WTC11 (cell line): ENCODE measurements at regions not wholly inside any gene's neighbourhood (a gene's known extent, or its start where the extent isn't known, plus 50 kb on each side); places are given as distances from the start of the nearest gene placed in this dataset.

Experiments
- ATAC-seq: fragments of 200-7000 bp; cut with Tn5 transposase; 2 replicates; pipeline ENCODE4 v1.10.0; 2021; ENCODE audit warnings: mild to moderate bottlenecking, moderate library complexity
- CTCF ChIA-PET: fragments of 300-600 bp; sonication (Branson Sonifier 250); formaldehyde crosslinking; loops from one replicate; lab custom pipeline; 2021; ENCODE audit warnings: antibody characterized with exemption; lab: Charles Lee
- POLR2A ChIA-PET: fragments of 350-600 bp; sonication (Branson Sonifier 250); formaldehyde crosslinking; loops from one replicate; lab custom pipeline; 2021; ENCODE audit warnings: antibody characterized with exemption; lab: Charles Lee
- DNase-seq: peaks from one replicate; pipeline ENCODE4 v3.0.0; 2021; ENCODE audit warnings: low spot score
- H3K27ac Mint-ChIP-seq: 2 replicates; pipeline ENCODE4 v1.8.0; 2021; ENCODE audit warnings: mixed read lengths
- H3K27me3 Mint-ChIP-seq: 2 replicates; pipeline ENCODE4 v1.8.0; 2021; ENCODE audit warnings: low read depth, mild to moderate bottlenecking, moderate library complexity, mixed read lengths
- H3K36me3 Mint-ChIP-seq: 2 replicates; pipeline ENCODE4 v1.8.0; 2021; ENCODE audit warnings: mixed read lengths
- H3K4me1 Mint-ChIP-seq: 2 replicates; pipeline ENCODE4 v1.8.0; 2022; ENCODE audit warnings: mixed read lengths
- H3K4me3 Mint-ChIP-seq: 2 replicates; pipeline ENCODE4 v1.8.0; 2021; ENCODE audit warnings: mild to moderate bottlenecking, moderate library complexity, mixed read lengths
- H3K9me3 Mint-ChIP-seq: 2 replicates; pipeline ENCODE4 v1.8.0; 2021; ENCODE audit warnings: mixed read lengths
- CREM ChIP-seq: sonication (generic); formaldehyde crosslinking; IDR thresholded peaks from 2 replicates; pipeline ENCODE4 v1.8.1; 2022; ENCODE audit warnings: mild to moderate bottlenecking, missing genetic modification reagents, moderate library complexity
- ELF4 ChIP-seq: sonication (generic); formaldehyde crosslinking; IDR thresholded peaks from 2 replicates; pipeline ENCODE4 v1.8.1; 2022; ENCODE audit warnings: low read depth, mild to moderate bottlenecking, moderate library complexity, missing genetic modification reagents
- GABPB1 ChIP-seq: sonication (generic); formaldehyde crosslinking; IDR thresholded peaks from 2 replicates; pipeline ENCODE4 v1.8.1; 2023; ENCODE audit warnings: mild to moderate bottlenecking, missing genetic modification reagents
- JAZF1 ChIP-seq: fragments of 250-450 bp; sonication (Bioruptor Pico); IDR thresholded peaks from 2 replicates; pipeline ENCODE4 v1.9.0; 2021; ENCODE audit warnings: moderate library complexity, mild to moderate bottlenecking, inconsistent platforms
- MXD4 ChIP-seq: fragments of 250-450 bp; sonication (Bioruptor Pico); IDR thresholded peaks from 2 replicates; pipeline ENCODE4 v1.8.0; 2021; ENCODE audit warnings: mild to moderate bottlenecking, moderate library complexity, borderline replicate concordance
- MYBL2 ChIP-seq: sonication (generic); formaldehyde crosslinking; IDR thresholded peaks from 2 replicates; pipeline ENCODE4 v1.8.1; 2023; ENCODE audit warnings: mild to moderate bottlenecking, moderate library complexity, missing genetic modification reagents
- NFATC4 ChIP-seq: fragments of 250-450 bp; sonication (Bioruptor Pico); IDR thresholded peaks from 2 replicates; pipeline ENCODE4 v1.9.0; 2021; ENCODE audit warnings: mild to moderate bottlenecking
- NFE2L1 ChIP-seq: sonication (generic); formaldehyde crosslinking; IDR thresholded peaks from 2 replicates; pipeline ENCODE4 v1.8.1; 2023; ENCODE audit warnings: missing genetic modification reagents
- OVOL2 ChIP-seq: fragments of 250-450 bp; sonication (Bioruptor Pico); IDR thresholded peaks from 2 replicates; pipeline ENCODE4 v1.9.0; 2021; ENCODE audit warnings: mild to moderate bottlenecking, borderline replicate concordance
- SMAD3 ChIP-seq: sonication (generic); formaldehyde crosslinking; IDR thresholded peaks from 2 replicates; pipeline ENCODE4 v1.8.0; 2022; ENCODE audit warnings: missing genetic modification reagents, mild to moderate bottlenecking, borderline replicate concordance
- SP1 ChIP-seq: sonication (generic); formaldehyde crosslinking; conservative IDR thresholded peaks from 2 replicates; pipeline ENCODE4 v1.8.1; 2022; ENCODE audit warnings: missing genetic modification reagents
- TCF7 ChIP-seq: sonication (generic); formaldehyde crosslinking; IDR thresholded peaks from 2 replicates; pipeline ENCODE4 v1.8.0; 2022; ENCODE audit warnings: mild to moderate bottlenecking, low read depth, missing genetic modification reagents, moderate library complexity
- ZNF138 ChIP-seq: sonication (generic); formaldehyde crosslinking; conservative IDR thresholded peaks from 2 replicates; pipeline ENCODE4 v1.8.1; 2022; ENCODE audit warnings: mild to moderate bottlenecking, moderate library complexity, missing genetic modification reagents
- ZNF219 ChIP-seq: sonication (generic); formaldehyde crosslinking; IDR thresholded peaks from 2 replicates; pipeline ENCODE4 v1.8.0; 2023; ENCODE audit warnings: missing genetic modification reagents, mild to moderate bottlenecking, borderline replicate concordance
- ZNF263 ChIP-seq: sonication (generic); formaldehyde crosslinking; IDR thresholded peaks from 2 replicates; pipeline ENCODE4 v1.8.1; 2022; ENCODE audit warnings: low read depth, mild to moderate bottlenecking, moderate library complexity, missing genetic modification reagents
- ZNF416 ChIP-seq: fragments of 250-450 bp; sonication (Bioruptor Pico); IDR thresholded peaks from 2 replicates; pipeline ENCODE4 v1.9.0; 2021; ENCODE audit warnings: mild to moderate bottlenecking, inconsistent platforms
- ZNF671 ChIP-seq: fragments of 250-450 bp; sonication (Bioruptor Pico); IDR thresholded peaks from 2 replicates; pipeline ENCODE4 v1.8.0; 2021; ENCODE audit warnings: mild to moderate bottlenecking
- TF ChIP-seq, protein P1 (sequence below): sonication (generic); formaldehyde crosslinking; conservative IDR thresholded peaks from 2 replicates; pipeline ENCODE4 v1.8.1; 2022; ENCODE audit warnings: mild to moderate bottlenecking, missing genetic modification reagents
- TF ChIP-seq, protein P2 (sequence below): sonication (generic); formaldehyde crosslinking; IDR thresholded peaks from 2 replicates; pipeline ENCODE4 v1.8.0; 2022; ENCODE audit warnings: mild to moderate bottlenecking, missing genetic modification reagents
- TF ChIP-seq, protein P3 (sequence below): sonication (generic); formaldehyde crosslinking; IDR thresholded peaks from 2 replicates; pipeline ENCODE4 v1.8.1; 2022; ENCODE audit warnings: missing genetic modification reagents, borderline replicate concordance
- TF ChIP-seq, protein P4 (sequence below): sonication (generic); formaldehyde crosslinking; IDR thresholded peaks from 2 replicates; pipeline ENCODE4 v1.8.0; 2022; ENCODE audit warnings: mild to moderate bottlenecking, missing genetic modification reagents
- TF ChIP-seq, protein P5 (sequence below): sonication (generic); formaldehyde crosslinking; conservative IDR thresholded peaks from 2 replicates; pipeline ENCODE4 v1.8.1; 2023; ENCODE audit warnings: mild to moderate bottlenecking, low read depth, missing genetic modification reagents, moderate library complexity
- TF ChIP-seq, protein P6 (sequence below): fragments of 250-450 bp; sonication (Bioruptor Pico); IDR thresholded peaks from 2 replicates; pipeline ENCODE4 v2.1.2; 2022; ENCODE audit warnings: mild to moderate bottlenecking, moderate library complexity
- TF ChIP-seq, protein P7 (sequence below): sonication (generic); formaldehyde crosslinking; IDR thresholded peaks from 2 replicates; pipeline ENCODE4 v1.8.1; 2023; ENCODE audit warnings: mild to moderate bottlenecking, missing genetic modification reagents

DNA sequence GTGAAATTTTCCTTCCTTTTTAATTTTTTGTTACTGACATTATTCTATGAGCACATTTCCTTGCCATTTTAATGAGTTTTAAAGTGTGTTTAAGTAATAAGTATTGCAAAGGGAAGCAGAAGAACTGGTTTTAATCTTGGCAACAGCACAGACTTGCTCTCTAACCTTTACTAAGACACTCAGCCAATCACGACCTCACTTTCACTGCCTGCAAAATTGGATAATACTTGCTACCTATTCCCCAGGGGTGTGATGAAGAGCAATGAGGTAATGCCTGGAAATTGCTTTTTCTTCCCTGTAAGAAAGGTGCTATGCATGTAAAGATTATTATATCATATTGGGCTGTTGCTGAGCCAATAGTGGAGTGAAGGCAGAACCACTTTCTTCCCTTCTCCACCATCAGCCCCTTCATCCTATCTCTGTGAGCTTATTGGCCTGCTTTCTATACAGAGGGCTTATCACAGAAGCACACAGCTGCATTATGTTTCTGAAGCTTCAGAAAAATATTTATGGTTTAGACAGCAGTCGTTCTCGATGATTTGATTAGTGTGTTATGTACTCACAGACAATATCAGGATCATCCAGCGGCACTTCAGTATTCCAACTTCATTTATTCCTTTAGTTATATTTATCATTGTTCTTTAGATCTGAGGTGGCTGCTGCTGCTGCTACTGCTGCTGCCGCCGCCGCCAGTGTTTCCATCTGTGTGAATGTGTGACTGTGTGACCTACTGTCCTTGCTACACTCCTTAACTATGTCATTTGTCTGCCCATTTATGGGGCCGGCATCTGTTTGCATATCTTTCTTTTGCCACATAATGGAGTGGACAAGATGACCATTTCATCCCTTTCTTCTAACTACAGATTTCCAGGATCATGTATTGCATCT is 255.1 kb downstream of the C4orf33 start:
- DNase-seq (no peak), ATAC-seq (no peak)
- Mint-ChIP-seq H3K36me3 (no peaks in the 10 kb centered on the region), H3K4me1 (peaks cover 3% of the 10 kb centered on the region; the same call in 1 of the 2 replicates), H3K27me3 (no peaks in the 10 kb centered on the region), H3K4me3 (no peak overlapping the region), H3K27ac (no peak overlapping the region), H3K9me3 (no peaks in the 10 kb centered on the region)
- ChIA-PET POLR2A (no interaction called here), CTCF (interaction anchor here (1.0 kb wide), 1 partner anchor 12 kb away, joined by 3 read pairs; no protein-coding TSS in a partner anchor)
- TF ChIP-seq, protein P1, sequence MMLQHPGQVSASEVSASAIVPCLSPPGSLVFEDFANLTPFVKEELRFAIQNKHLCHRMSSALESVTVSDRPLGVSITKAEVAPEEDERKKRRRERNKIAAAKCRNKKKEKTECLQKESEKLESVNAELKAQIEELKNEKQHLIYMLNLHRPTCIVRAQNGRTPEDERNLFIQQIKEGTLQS (CRISPR knock-in tag), result no peak
- TF ChIP-seq MXD4 (CRISPR knock-in tag), result no peak
- TF ChIP-seq SMAD3 (CRISPR knock-in tag), result no peak
- TF ChIP-seq, protein P2, sequence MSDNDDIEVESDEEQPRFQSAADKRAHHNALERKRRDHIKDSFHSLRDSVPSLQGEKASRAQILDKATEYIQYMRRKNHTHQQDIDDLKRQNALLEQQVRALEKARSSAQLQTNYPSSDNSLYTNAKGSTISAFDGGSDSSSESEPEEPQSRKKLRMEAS (CRISPR knock-in tag), result no peak
- TF ChIP-seq, protein P3, sequence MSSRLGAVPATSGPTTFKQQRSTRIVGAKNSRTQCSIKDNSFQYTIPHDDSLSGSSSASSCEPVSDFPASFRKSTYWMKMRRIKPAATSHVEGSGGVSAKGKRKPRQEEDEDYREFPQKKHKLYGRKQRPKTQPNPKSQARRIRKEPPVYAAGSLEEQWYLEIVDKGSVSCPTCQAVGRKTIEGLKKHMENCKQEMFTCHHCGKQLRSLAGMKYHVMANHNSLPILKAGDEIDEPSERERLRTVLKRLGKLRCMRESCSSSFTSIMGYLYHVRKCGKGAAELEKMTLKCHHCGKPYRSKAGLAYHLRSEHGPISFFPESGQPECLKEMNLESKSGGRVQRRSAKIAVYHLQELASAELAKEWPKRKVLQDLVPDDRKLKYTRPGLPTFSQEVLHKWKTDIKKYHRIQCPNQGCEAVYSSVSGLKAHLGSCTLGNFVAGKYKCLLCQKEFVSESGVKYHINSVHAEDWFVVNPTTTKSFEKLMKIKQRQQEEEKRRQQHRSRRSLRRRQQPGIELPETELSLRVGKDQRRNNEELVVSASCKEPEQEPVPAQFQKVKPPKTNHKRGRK (CRISPR knock-in tag), result no peak
- TF ChIP-seq SP1, result no peak
- no peak for TF ChIP-seq NFATC4
- no peak for TF ChIP-seq ELF4
- no peak for TF ChIP-seq NFE2L1 (CRISPR knock-in tag)
- TF ChIP-seq, protein P4, sequence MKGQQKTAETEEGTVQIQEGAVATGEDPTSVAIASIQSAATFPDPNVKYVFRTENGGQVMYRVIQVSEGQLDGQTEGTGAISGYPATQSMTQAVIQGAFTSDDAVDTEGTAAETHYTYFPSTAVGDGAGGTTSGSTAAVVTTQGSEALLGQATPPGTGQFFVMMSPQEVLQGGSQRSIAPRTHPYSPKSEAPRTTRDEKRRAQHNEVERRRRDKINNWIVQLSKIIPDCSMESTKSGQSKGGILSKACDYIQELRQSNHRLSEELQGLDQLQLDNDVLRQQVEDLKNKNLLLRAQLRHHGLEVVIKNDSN, result no peak
- no peak for TF ChIP-seq ZNF263 (CRISPR knock-in tag)
- no peak for TF ChIP-seq ZNF416 (CRISPR knock-in tag)
- no peak for TF ChIP-seq GABPB1 (CRISPR knock-in tag)
- no peak for TF ChIP-seq TCF7 (CRISPR knock-in tag)
- TF ChIP-seq, protein P5, sequence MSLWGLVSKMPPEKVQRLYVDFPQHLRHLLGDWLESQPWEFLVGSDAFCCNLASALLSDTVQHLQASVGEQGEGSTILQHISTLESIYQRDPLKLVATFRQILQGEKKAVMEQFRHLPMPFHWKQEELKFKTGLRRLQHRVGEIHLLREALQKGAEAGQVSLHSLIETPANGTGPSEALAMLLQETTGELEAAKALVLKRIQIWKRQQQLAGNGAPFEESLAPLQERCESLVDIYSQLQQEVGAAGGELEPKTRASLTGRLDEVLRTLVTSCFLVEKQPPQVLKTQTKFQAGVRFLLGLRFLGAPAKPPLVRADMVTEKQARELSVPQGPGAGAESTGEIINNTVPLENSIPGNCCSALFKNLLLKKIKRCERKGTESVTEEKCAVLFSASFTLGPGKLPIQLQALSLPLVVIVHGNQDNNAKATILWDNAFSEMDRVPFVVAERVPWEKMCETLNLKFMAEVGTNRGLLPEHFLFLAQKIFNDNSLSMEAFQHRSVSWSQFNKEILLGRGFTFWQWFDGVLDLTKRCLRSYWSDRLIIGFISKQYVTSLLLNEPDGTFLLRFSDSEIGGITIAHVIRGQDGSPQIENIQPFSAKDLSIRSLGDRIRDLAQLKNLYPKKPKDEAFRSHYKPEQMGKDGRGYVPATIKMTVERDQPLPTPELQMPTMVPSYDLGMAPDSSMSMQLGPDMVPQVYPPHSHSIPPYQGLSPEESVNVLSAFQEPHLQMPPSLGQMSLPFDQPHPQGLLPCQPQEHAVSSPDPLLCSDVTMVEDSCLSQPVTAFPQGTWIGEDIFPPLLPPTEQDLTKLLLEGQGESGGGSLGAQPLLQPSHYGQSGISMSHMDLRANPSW (CRISPR knock-in tag), result no peak
- TF ChIP-seq OVOL2 (CRISPR knock-in tag), result no peak
- no peak for TF ChIP-seq ZNF138 (CRISPR knock-in tag)
- TF ChIP-seq, all 79 proteins: peak for 0

DNA sequence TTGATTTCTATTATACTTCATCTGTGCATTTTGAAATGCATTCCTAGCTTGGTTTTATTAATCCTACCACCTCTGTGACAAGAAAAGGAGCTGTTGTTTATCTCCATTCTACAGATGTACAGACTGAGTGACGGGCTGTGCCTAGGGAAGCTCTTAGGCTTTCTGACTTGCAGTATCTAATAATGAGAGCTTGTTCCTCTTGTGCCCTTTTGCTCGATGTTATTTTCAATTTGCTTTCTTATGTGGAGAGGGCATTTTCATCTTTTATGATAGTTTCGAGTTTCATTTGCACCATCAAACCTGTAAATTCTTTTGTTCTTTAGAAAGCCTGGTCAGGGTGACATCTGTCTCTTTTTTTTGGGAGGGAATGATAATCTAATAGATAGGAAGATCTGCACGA is 256.5 kb downstream of the C4orf33 start:
- no peaks in the 10 kb centered on the region for H3K4me1 Mint-ChIP-seq
- TF ChIP-seq CREM (CRISPR knock-in tag) (no peak), JAZF1 (no peak), SP1 (no peak), ZNF219 (CRISPR knock-in tag) (no peak), ZNF671 (CRISPR knock-in tag) (no peak), MYBL2 (CRISPR knock-in tag) (no peak), NFE2L1 (CRISPR knock-in tag) (no peak), GABPB1 (CRISPR knock-in tag) (no peak)
- TF ChIP-seq, protein P6, sequence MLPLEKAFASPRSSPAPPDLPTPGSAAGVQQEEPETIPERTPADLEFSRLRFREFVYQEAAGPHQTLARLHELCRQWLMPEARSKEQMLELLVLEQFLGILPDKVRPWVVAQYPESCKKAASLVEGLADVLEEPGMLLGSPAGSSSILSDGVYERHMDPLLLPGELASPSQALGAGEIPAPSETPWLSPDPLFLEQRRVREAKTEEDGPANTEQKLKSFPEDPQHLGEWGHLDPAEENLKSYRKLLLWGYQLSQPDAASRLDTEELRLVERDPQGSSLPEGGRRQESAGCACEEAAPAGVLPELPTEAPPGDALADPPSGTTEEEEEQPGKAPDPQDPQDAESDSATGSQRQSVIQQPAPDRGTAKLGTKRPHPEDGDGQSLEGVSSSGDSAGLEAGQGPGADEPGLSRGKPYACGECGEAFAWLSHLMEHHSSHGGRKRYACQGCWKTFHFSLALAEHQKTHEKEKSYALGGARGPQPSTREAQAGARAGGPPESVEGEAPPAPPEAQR, result no peak
- TF ChIP-seq, protein P7, sequence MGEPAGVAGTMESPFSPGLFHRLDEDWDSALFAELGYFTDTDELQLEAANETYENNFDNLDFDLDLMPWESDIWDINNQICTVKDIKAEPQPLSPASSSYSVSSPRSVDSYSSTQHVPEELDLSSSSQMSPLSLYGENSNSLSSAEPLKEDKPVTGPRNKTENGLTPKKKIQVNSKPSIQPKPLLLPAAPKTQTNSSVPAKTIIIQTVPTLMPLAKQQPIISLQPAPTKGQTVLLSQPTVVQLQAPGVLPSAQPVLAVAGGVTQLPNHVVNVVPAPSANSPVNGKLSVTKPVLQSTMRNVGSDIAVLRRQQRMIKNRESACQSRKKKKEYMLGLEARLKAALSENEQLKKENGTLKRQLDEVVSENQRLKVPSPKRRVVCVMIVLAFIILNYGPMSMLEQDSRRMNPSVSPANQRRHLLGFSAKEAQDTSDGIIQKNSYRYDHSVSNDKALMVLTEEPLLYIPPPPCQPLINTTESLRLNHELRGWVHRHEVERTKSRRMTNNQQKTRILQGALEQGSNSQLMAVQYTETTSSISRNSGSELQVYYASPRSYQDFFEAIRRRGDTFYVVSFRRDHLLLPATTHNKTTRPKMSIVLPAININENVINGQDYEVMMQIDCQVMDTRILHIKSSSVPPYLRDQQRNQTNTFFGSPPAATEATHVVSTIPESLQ (CRISPR knock-in tag), result no peak
- ATAC-seq (no peak), DNase-seq (no peak)
- no peak overlapping the region for H3K27ac Mint-ChIP-seq
- ChIA-PET CTCF (interaction anchor here (1.0 kb wide), 1 partner anchor 10 kb away, joined by 3 read pairs; no protein-coding TSS in a partner anchor), POLR2A (no interaction called here)
- H3K9me3 Mint-ChIP-seq, result no peaks in the 10 kb centered on the region
- no peak overlapping the region for H3K4me3 Mint-ChIP-seq
- no peaks in the 10 kb centered on the region for H3K27me3 Mint-ChIP-seq
- no peaks in the 10 kb centered on the region for H3K36me3 Mint-ChIP-seq
